ENCODE measurements at regions not wholly inside any gene's neighbourhood (a gene's known extent, or its start where the extent isn't known, plus 50 kb on each side); places are given as distances from the start of the nearest gene placed in this dataset.

GRCh38 chr6:119527231-119527578, 177.6 kb upstream of the MAN1A1 start:
- TF ChIP-seq CTCF (IDR thresholded peaks at IDR 0.05) (no peak), EP300 (IDR thresholded peaks at IDR 0.05) (no peak)

Data from tibial nerve (tissue), 4 donors.